ENCODE measurements at regions not wholly inside any gene's neighbourhood (a gene's known extent, or its start where the extent isn't known, plus 50 kb on each side); places are given as distances from the start of the nearest gene placed in this dataset.

DNA sequence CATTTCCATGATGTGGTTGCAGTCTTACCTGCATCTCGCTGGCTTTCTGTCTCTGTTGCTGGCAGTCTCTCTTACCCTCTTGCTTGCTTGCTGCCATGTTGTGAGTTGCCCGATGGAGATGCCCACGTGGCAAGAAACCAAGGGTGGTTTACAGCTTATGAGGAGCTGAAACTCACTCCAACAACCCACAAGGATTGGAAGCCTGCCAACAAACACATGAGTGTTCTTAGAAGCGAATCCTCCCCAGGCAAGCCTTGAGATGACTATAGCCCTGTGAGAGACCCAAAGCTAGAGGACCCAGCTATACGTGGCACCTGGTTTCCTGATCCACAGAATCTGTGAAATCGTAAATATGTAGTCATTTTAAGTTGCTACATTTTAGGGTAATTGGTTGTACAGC, 490.9 kb upstream of the ADAMTS9 start:
- no peaks in the 10 kb centered on the region; the same call in 1 of the 2 replicates for H3K27me3 Mint-ChIP-seq (ENCODE audit: low read depth)
- ChIA-PET POLR2A (interaction anchor here (0.5 kb wide), 1 partner anchor 1389 kb away, joined by 3 read pairs; no protein-coding TSS in a partner anchor), CTCF (interaction anchor here (1.5 kb wide), 1 partner anchor 9 kb away, joined by 12 read pairs; no protein-coding TSS in a partner anchor)
- no peak for ATAC-seq
- no peak overlapping the region for H3K4me3 Mint-ChIP-seq
- H3K36me3 Mint-ChIP-seq: no peaks in the 10 kb centered on the region
- H3K4me1 Mint-ChIP-seq: peaks cover 14% of the 10 kb centered on the region
- TF ChIP-seq, protein P1, sequence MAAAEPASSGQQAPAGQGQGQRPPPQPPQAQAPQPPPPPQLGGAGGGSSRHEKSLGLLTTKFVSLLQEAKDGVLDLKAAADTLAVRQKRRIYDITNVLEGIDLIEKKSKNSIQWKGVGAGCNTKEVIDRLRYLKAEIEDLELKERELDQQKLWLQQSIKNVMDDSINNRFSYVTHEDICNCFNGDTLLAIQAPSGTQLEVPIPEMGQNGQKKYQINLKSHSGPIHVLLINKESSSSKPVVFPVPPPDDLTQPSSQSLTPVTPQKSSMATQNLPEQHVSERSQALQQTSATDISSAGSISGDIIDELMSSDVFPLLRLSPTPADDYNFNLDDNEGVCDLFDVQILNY (CRISPR knock-in tag; IDR thresholded peaks at IDR 0.05): no peak
- TF ChIP-seq ETV6 (CRISPR knock-in tag; IDR thresholded peaks at IDR 0.05): no peak
- no peak for TF ChIP-seq HMGA2 (CRISPR knock-in tag; IDR thresholded peaks at IDR 0.05)
- TF ChIP-seq, protein P2, sequence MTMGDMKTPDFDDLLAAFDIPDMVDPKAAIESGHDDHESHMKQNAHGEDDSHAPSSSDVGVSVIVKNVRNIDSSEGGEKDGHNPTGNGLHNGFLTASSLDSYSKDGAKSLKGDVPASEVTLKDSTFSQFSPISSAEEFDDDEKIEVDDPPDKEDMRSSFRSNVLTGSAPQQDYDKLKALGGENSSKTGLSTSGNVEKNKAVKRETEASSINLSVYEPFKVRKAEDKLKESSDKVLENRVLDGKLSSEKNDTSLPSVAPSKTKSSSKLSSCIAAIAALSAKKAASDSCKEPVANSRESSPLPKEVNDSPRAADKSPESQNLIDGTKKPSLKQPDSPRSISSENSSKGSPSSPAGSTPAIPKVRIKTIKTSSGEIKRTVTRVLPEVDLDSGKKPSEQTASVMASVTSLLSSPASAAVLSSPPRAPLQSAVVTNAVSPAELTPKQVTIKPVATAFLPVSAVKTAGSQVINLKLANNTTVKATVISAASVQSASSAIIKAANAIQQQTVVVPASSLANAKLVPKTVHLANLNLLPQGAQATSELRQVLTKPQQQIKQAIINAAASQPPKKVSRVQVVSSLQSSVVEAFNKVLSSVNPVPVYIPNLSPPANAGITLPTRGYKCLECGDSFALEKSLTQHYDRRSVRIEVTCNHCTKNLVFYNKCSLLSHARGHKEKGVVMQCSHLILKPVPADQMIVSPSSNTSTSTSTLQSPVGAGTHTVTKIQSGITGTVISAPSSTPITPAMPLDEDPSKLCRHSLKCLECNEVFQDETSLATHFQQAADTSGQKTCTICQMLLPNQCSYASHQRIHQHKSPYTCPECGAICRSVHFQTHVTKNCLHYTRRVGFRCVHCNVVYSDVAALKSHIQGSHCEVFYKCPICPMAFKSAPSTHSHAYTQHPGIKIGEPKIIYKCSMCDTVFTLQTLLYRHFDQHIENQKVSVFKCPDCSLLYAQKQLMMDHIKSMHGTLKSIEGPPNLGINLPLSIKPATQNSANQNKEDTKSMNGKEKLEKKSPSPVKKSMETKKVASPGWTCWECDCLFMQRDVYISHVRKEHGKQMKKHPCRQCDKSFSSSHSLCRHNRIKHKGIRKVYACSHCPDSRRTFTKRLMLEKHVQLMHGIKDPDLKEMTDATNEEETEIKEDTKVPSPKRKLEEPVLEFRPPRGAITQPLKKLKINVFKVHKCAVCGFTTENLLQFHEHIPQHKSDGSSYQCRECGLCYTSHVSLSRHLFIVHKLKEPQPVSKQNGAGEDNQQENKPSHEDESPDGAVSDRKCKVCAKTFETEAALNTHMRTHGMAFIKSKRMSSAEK (CRISPR knock-in tag; IDR thresholded peaks at IDR 0.05; ENCODE audit: borderline replicate concordance): no peak
- TF ChIP-seq JAZF1 (CRISPR knock-in tag; IDR thresholded peaks at IDR 0.05): no peak
- no peak for TF ChIP-seq SP1 (CRISPR knock-in tag; conservative IDR thresholded peaks at IDR 0.05)
- no peak for TF ChIP-seq CBFB (CRISPR knock-in tag; IDR thresholded peaks at IDR 0.05; ENCODE audit: low read depth)
- TF ChIP-seq, protein P3, sequence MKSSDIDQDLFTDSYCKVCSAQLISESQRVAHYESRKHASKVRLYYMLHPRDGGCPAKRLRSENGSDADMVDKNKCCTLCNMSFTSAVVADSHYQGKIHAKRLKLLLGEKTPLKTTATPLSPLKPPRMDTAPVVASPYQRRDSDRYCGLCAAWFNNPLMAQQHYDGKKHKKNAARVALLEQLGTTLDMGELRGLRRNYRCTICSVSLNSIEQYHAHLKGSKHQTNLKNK (CRISPR knock-in tag; IDR thresholded peaks at IDR 0.05): no peak
- H3K9me3 Mint-ChIP-seq: no peaks in the 10 kb centered on the region
- H3K27ac Mint-ChIP-seq: no peak overlapping the region
- DNase-seq (ENCODE audit: low spot score): no peak

DNA sequence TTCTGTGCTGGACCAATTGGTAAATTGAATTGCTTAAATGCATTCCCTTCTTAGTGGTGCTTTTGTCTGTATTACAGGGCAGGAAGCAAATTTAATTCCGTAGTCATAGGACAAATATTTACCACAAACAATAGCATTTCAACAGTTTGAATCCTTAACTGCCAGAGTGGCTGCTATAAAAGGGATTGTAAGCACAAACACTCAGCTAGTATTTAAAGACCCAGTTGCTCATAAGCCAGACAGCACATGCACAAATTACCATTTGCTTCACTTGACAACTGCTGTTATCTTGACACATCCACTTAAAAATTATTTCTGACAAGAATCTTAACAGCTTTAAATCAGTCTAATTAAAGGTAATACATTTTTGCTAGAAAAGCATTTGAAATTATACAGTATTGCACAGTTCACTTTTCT, 490.2 kb upstream of the ADAMTS9 start:
- ATAC-seq (no peak), DNase-seq (ENCODE audit: low spot score) (no peak)
- Mint-ChIP-seq H3K36me3 (no peaks in the 10 kb centered on the region), H3K9me3 (no peaks in the 10 kb centered on the region), H3K4me3 (no peak overlapping the region), H3K27me3 (ENCODE audit: low read depth) (no peaks in the 10 kb centered on the region; the same call in 1 of the 2 replicates), H3K27ac (no peak overlapping the region), H3K4me1 (peaks cover 14% of the 10 kb centered on the region)
- POLR2A ChIA-PET: no interaction called here
- CTCF ChIA-PET: interaction anchor here (1.5 kb wide), 1 partner anchor 8 kb away, joined by 12 read pairs; no protein-coding TSS in a partner anchor
- TF ChIP-seq, protein P2 (CRISPR knock-in tag; IDR thresholded peaks at IDR 0.05; ENCODE audit: borderline replicate concordance): no peak
- TF ChIP-seq ZNF219 (CRISPR knock-in tag; IDR thresholded peaks at IDR 0.05; ENCODE audit: borderline replicate concordance) (no peak), IRF2 (CRISPR knock-in tag; IDR thresholded peaks at IDR 0.05; ENCODE audit: borderline replicate concordance, low read depth) (no peak), TP53 (CRISPR knock-in tag; IDR thresholded peaks at IDR 0.05) (no peak), SOX15 (CRISPR knock-in tag; IDR thresholded peaks at IDR 0.05) (no peak), NFATC4 (CRISPR knock-in tag; IDR thresholded peaks at IDR 0.05) (no peak), SMAD4 (CRISPR knock-in tag; IDR thresholded peaks at IDR 0.05) (no peak), ZNF232 (CRISPR knock-in tag; IDR thresholded peaks at IDR 0.05) (no peak), ZNF423 (CRISPR knock-in tag; IDR thresholded peaks at IDR 0.05) (no peak), MXD4 (CRISPR knock-in tag; IDR thresholded peaks at IDR 0.05; ENCODE audit: borderline replicate concordance) (no peak), ZNF416 (CRISPR knock-in tag; IDR thresholded peaks at IDR 0.05) (no peak), ZNF396 (CRISPR knock-in tag; IDR thresholded peaks at IDR 0.05; ENCODE audit: borderline replicate concordance) (no peak), CBFB (CRISPR knock-in tag; IDR thresholded peaks at IDR 0.05; ENCODE audit: low read depth) (no peak), MYBL2 (CRISPR knock-in tag; IDR thresholded peaks at IDR 0.05) (no peak)
- TF ChIP-seq, protein P4, sequence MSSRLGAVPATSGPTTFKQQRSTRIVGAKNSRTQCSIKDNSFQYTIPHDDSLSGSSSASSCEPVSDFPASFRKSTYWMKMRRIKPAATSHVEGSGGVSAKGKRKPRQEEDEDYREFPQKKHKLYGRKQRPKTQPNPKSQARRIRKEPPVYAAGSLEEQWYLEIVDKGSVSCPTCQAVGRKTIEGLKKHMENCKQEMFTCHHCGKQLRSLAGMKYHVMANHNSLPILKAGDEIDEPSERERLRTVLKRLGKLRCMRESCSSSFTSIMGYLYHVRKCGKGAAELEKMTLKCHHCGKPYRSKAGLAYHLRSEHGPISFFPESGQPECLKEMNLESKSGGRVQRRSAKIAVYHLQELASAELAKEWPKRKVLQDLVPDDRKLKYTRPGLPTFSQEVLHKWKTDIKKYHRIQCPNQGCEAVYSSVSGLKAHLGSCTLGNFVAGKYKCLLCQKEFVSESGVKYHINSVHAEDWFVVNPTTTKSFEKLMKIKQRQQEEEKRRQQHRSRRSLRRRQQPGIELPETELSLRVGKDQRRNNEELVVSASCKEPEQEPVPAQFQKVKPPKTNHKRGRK (CRISPR knock-in tag; IDR thresholded peaks at IDR 0.05; ENCODE audit: borderline replicate concordance): no peak
- TF ChIP-seq, protein P5, sequence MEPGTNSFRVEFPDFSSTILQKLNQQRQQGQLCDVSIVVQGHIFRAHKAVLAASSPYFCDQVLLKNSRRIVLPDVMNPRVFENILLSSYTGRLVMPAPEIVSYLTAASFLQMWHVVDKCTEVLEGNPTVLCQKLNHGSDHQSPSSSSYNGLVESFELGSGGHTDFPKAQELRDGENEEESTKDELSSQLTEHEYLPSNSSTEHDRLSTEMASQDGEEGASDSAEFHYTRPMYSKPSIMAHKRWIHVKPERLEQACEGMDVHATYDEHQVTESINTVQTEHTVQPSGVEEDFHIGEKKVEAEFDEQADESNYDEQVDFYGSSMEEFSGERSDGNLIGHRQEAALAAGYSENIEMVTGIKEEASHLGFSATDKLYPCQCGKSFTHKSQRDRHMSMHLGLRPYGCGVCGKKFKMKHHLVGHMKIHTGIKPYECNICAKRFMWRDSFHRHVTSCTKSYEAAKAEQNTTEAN (CRISPR knock-in tag; IDR thresholded peaks at IDR 0.05): no peak
- TF ChIP-seq, protein P6, sequence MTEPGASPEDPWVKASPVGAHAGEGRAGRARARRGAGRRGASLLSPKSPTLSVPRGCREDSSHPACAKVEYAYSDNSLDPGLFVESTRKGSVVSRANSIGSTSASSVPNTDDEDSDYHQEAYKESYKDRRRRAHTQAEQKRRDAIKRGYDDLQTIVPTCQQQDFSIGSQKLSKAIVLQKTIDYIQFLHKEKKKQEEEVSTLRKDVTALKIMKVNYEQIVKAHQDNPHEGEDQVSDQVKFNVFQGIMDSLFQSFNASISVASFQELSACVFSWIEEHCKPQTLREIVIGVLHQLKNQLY (CRISPR knock-in tag; IDR thresholded peaks at IDR 0.05): no peak

Measured in WTC11 (cell line).